ENCODE measurements at regions not wholly inside any gene's neighbourhood (a gene's known extent, or its start where the extent isn't known, plus 50 kb on each side); places are given as distances from the start of the nearest gene placed in this dataset.

DNA sequence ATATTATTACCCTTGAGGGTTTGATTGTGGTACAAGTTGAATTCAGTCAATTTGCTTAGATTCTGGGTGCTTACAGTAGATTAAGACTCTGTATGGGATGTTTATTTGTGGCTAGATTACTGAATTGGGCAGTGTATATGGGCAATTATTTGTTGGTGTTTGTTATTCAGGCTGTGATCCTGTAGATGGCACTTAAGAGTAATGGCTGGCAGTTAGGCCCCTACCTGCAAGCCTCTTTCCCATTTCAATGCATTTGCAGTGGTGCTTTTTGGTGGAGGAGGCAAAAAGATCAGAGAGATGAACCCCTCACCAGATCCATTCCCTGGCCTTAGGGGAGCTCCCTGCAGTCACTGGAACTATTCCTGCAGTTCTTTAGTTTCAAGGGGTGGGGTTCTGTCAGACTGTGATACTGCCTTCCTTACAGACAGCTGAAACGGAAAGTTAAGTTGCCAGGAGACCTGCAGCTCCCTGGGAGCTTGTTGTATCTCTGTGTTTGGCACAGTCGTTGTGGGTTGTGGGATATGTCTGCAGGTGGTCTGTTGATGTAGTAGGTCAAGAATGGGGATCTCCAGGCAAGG lies 199.5 kb downstream of the AASDHPPT start:
- in situ Hi-C loops (cut with MboI; ENCODE audit: low pct_unique_long_range_greater_than_20kb, low sequenced_read_pairs, unreplicated experiment): no loop called here
- peak; percentile 28 for TF ChIP-seq CTCF (IDR thresholded peaks at IDR 0.05; ENCODE audit: extremely low read depth, insufficient read depth, missing control alignments)
- DNase-seq (ENCODE audit: low spot score): no peak

- in situ Hi-C loops (cut with MboI; ENCODE audit: low pct_unique_long_range_greater_than_20kb, low sequenced_read_pairs, unreplicated experiment): no loop called here
- TF ChIP-seq CTCF (IDR thresholded peaks at IDR 0.05; ENCODE audit: extremely low read depth, insufficient read depth, missing control alignments): no peak
- DNase-seq (ENCODE audit: low spot score): no peak
Measured at GRCh38 chr11:106277484-106277883, 200.0 kb downstream of the AASDHPPT start.

DNA sequence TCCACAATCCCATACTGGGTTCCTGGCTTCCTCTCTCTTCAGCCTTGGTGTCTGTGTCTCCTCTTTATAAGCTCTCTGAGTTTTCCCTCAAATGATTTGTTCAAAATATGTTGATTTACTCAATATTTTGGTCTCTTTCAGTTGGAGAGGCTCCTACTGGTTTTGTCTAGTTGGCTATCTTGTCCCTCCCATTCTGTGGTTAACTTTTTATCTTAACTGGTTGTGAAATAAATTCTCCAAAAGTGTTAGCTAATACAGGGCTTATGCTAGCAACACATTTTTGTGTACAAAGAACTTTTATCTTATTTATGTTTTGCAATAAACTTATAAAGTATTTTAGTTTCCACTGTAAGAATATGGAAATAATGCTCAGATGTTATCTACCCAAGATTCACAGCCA lies 200.9 kb downstream of the AASDHPPT start:
- in situ Hi-C loops (cut with MboI; ENCODE audit: low pct_unique_long_range_greater_than_20kb, low sequenced_read_pairs, unreplicated experiment): no loop called here
- TF ChIP-seq CTCF (IDR thresholded peaks at IDR 0.05; ENCODE audit: extremely low read depth, insufficient read depth, missing control alignments): no peak
- no peak for DNase-seq (ENCODE audit: low spot score)

GRCh38 chr11:106280036-106280435 lies 202.6 kb downstream of the AASDHPPT start:
- in situ Hi-C loops (cut with MboI; ENCODE audit: low pct_unique_long_range_greater_than_20kb, low sequenced_read_pairs, unreplicated experiment): no loop called here
- DNase-seq (ENCODE audit: low spot score): no peak
- no peak for TF ChIP-seq CTCF (IDR thresholded peaks at IDR 0.05; ENCODE audit: extremely low read depth, insufficient read depth, missing control alignments)

- TF ChIP-seq CTCF (IDR thresholded peaks at IDR 0.05; ENCODE audit: extremely low read depth, insufficient read depth, missing control alignments): no peak
- in situ Hi-C loops (cut with MboI; ENCODE audit: low pct_unique_long_range_greater_than_20kb, low sequenced_read_pairs, unreplicated experiment): no loop called here
- no peak for DNase-seq (ENCODE audit: low spot score)
Measured at GRCh38 chr11:106281455-106282173, 204.2 kb downstream of the AASDHPPT start.

GRCh38 chr11:106286881-106287504 lies 209.5 kb downstream of the AASDHPPT start:
- TF ChIP-seq CTCF (IDR thresholded peaks at IDR 0.05; ENCODE audit: extremely low read depth, insufficient read depth, missing control alignments): no peak
- DNase-seq (ENCODE audit: low spot score): no peak
- in situ Hi-C loops (cut with MboI; ENCODE audit: low pct_unique_long_range_greater_than_20kb, low sequenced_read_pairs, unreplicated experiment): no loop called here
